Progenitor cell of endocrine pancreas (in vitro differentiated cells): ENCODE measurements at regions not wholly inside any gene's neighbourhood (a gene's known extent, or its start where the extent isn't known, plus 50 kb on each side); places are given as distances from the start of the nearest gene placed in this dataset.
A peak's percentile ranks its signal among the peaks of the same experiment; 100 is the strongest.

ENCODE experiments used
- DNase-seq: peaks from one replicate; pipeline ENCODE4 v3.0.0; 2021; ENCODE audit warnings: low spot score; ENCODE audit not compliant: unreplicated experiment
- H3K27ac Mint-ChIP-seq: 2 replicates; pipeline ENCODE4 v1.8.0; 2021; ENCODE audit warnings: mild to moderate bottlenecking, moderate library complexity, mixed read lengths
- H3K27me3 Mint-ChIP-seq: 2 replicates; pipeline ENCODE4 v1.8.0; 2021; ENCODE audit warnings: mixed read lengths
- H3K36me3 Mint-ChIP-seq: 2 replicates; pipeline ENCODE4 v1.8.0; 2022; ENCODE audit warnings: mixed read lengths; ENCODE audit not compliant: insufficient read depth
- H3K4me1 Mint-ChIP-seq: 2 replicates; pipeline ENCODE4 v1.8.0; 2021; ENCODE audit warnings: low read depth, mixed read lengths
- H3K4me3 Mint-ChIP-seq: 2 replicates; pipeline ENCODE4 v1.8.0; 2021; ENCODE audit warnings: low read depth, mild to moderate bottlenecking, moderate library complexity, mixed read lengths
- H3K9me3 Mint-ChIP-seq: 2 replicates; pipeline ENCODE4 v1.8.0; 2021; ENCODE audit warnings: low read depth, mixed read lengths
- TF ChIP-seq, protein P1 (sequence below): fragments of 200-600 bp; sonication (generic); IDR thresholded peaks from one replicate; pipeline ENCODE4 v1.5.0; 2021; ENCODE audit warnings: antibody characterized with exemption, mild to moderate bottlenecking; ENCODE audit not compliant: unreplicated experiment

DNA sequence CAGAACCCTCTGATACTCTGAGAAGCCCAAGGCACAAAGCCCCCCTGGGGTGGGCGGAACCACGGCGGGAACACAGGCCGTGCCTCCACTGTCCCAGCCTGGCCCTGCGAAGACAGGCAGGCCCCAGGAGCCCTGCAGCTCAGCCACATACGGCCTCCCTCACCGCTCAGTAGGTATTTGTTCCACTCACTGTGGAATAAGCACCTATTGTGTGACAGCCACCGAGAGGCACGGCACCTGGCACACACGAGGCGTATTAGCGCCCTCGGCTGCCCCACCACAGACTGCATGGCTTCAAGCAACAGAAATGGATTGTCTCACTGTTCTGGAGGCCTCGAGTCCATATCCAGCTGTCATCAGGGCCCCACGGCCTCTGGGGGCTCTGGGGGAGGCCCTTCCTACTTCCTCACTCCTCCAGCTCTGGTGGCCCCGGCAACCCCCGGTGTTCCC is 66.3 kb downstream of the NCOR2 start:
- TF ChIP-seq, protein P1, sequence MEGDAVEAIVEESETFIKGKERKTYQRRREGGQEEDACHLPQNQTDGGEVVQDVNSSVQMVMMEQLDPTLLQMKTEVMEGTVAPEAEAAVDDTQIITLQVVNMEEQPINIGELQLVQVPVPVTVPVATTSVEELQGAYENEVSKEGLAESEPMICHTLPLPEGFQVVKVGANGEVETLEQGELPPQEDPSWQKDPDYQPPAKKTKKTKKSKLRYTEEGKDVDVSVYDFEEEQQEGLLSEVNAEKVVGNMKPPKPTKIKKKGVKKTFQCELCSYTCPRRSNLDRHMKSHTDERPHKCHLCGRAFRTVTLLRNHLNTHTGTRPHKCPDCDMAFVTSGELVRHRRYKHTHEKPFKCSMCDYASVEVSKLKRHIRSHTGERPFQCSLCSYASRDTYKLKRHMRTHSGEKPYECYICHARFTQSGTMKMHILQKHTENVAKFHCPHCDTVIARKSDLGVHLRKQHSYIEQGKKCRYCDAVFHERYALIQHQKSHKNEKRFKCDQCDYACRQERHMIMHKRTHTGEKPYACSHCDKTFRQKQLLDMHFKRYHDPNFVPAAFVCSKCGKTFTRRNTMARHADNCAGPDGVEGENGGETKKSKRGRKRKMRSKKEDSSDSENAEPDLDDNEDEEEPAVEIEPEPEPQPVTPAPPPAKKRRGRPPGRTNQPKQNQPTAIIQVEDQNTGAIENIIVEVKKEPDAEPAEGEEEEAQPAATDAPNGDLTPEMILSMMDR = no peak
- Mint-ChIP-seq H3K9me3 (no peaks in the 10 kb centered on the region), H3K27ac (peak overlapping the region; percentile 95), H3K4me3 (no peak overlapping the region), H3K27me3 (no peaks in the 10 kb centered on the region), H3K36me3 (peaks cover 5% of the 10 kb centered on the region), H3K4me1 (peaks cover 42% of the 10 kb centered on the region)
- DNase-seq = no peak

DNA sequence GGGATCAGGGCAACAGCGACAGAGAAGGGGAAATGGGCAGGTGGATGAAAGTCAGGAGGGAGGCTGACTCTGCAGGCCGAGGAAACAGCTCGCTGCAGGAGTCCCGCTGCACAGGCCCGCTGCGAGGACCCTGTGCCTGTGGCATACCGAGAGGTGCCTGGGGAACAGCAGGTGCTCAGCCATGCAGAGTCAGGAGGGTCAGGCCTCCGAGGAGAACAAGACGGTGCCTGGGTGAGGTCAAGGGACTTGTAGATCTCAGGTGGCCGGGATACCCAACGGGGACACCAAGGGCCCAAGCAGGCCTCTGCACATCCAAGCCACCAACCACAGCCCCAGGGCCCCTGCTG is 67.5 kb downstream of the NCOR2 start:
- peaks cover 39% of the 10 kb centered on the region for H3K4me1 Mint-ChIP-seq
- no peak overlapping the region for H3K4me3 Mint-ChIP-seq
- peaks cover 5% of the 10 kb centered on the region for H3K36me3 Mint-ChIP-seq
- peak overlapping the region; percentile 78 for H3K27ac Mint-ChIP-seq
- TF ChIP-seq, protein P1 = no peak
- no peak for DNase-seq
- H3K27me3 Mint-ChIP-seq = no peaks in the 10 kb centered on the region
- H3K9me3 Mint-ChIP-seq = no peaks in the 10 kb centered on the region

DNA sequence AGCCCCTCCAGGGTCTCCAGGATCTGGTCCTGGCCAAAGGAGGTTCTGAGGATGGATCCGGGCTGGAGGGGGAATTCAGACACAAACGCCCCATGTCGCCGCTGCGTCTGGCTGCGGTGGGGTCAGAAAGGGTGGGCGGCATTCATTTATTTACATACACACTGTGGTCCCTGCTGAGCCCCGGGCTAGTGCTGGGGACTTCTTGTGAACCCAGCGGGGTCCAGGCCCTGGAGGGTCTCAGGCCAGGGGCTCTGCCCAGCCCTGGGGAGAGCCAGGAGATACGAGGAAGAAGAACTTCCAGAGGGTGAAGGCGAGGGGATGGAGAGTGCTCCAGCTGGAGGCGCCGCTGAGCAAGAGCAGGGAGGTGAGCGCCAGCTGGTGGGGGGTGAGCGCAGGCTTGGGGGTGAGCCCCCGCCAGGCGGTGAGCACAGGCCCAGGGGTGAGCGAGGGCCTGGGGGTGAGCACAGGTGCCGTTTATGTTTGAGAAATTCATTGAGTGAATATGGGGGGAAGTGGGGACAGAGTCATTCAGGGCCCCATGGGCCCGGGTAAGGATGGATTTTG is 68.1 kb downstream of the NCOR2 start:
- H3K36me3 Mint-ChIP-seq = peaks cover 5% of the 10 kb centered on the region

DNA sequence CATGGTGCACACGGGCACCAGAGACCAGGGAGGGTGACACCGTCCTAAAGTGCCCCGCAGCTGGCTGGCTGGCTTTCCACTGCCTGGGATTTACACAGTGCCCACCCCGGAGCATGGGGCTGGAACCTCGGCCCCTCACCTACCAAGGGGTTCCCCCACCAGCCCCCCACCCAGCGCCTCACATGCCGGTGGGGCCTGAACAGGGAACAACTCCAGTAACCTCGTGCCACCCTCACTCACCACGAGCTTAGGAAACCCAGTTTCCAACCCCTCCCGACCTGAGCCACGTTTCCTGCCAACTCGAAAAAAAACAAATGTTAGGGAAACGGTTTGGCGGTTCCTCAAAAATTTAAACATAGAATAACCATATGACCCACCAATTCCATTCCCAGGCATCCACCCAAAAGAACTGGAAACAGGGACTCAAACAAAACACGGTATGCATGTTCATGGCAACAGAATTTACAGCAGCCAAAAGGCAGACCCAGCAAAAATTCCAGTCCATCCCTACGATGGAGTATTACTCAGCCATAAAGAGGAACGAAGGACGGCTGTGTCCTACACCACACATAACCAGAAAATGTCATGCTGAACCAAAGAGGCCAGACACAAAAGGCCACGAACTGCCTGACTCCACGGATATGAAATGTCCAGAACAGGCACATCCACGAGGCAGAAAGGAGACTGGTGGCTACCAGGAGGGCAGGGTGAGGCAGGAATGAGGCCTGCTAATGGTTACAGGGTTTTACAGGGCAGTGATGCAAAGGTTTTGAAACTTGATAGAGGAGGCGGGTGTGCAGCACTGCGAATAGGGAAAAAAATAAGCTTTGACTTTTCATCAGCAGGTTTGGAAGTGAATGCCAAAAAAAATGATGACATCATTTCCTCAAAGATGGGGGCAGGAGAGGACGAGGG is 68.9 kb downstream of the NCOR2 start:
- Mint-ChIP-seq H3K36me3 (peaks cover 5% of the 10 kb centered on the region), H3K9me3 (no peaks in the 10 kb centered on the region), H3K4me3 (no peak overlapping the region), H3K27me3 (no peaks in the 10 kb centered on the region), H3K27ac (peak overlapping the region; percentile 19), H3K4me1 (peaks cover 31% of the 10 kb centered on the region)
- TF ChIP-seq, protein P1 = no peak
- no peak for DNase-seq

More for the DNA sequence above, 68.1 kb downstream of the NCOR2 start:
- Mint-ChIP-seq H3K9me3 (no peaks in the 10 kb centered on the region), H3K27me3 (no peaks in the 10 kb centered on the region), H3K4me1 (peaks cover 34% of the 10 kb centered on the region), H3K4me3 (no peak overlapping the region), H3K27ac (peak overlapping the region; percentile 78)
- TF ChIP-seq, protein P1 = no peak
- DNase-seq = no peak

DNA sequence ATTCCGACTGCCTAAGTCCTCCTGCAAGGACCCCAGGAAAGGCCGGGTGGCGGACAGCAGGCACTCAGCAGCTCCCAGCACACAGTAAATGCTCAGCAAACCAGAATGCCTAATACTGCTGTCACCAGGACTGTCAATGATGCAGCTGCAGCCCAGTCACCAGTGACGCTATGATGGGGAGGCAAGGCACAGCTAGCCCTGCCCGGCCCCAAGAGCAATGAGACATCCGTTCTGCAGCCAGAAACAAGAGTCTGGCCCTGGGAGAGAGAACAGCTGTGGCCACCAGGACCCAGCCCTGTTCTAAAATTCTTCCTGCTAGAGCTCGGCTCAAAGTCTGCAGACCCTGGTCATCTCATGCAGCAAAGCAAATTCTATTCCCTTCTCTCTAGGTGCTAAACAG is 69.8 kb downstream of the NCOR2 start:
- Mint-ChIP-seq H3K27ac (peak overlapping the region; percentile 7), H3K27me3 (no peaks in the 10 kb centered on the region), H3K36me3 (peaks cover 3% of the 10 kb centered on the region), H3K4me1 (peaks cover 29% of the 10 kb centered on the region), H3K9me3 (no peaks in the 10 kb centered on the region), H3K4me3 (no peak overlapping the region)
- TF ChIP-seq, protein P1 = no peak
- no peak for DNase-seq
